ENCODE measurements at regions not wholly inside any gene's neighbourhood (a gene's known extent, or its start where the extent isn't known, plus 50 kb on each side); places are given as distances from the start of the nearest gene placed in this dataset.
"Not testable (repeated sequence)": the region's sequence is repeated elsewhere in the genome, so short reads cannot be mapped to it uniquely, and the experiment has no call there.

DNA sequence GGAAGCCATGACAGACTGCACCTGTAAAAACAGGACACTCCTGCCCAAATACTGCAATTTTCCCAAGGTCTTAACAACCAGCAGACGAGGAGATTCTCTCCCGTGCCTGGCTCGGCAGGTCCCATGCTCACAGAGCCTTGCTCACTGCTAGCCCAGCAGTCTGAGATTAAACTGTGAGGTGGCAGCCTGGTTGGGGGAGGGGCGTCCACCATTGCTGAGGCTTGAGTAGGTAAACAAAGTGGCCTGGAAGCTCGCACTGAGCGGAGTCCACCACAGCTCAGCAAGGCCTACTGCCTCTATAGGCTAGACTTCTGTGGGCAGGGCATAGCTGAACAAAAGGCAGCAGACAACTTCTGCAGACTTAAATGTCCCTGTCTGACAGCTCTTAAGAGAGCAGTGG, 80.3 kb downstream of the ANXA5 start:
- not testable (repeated sequence) for H3K27ac ChIP-seq; H3K27me3 ChIP-seq (ENCODE audit: control insufficient read depth, insufficient read depth, low read length); H3K9ac ChIP-seq; H3K9me3 ChIP-seq (ENCODE audit: control insufficient read depth, low read length); H3K4me3 ChIP-seq (ENCODE audit: low read depth, low read length); H3K36me3 ChIP-seq (ENCODE audit: control insufficient read depth, insufficient read depth, low read length); H2AFZ ChIP-seq; H3K4me1 ChIP-seq; H3K4me2 ChIP-seq (ENCODE audit: low read length); H3K79me2 ChIP-seq

DNA sequence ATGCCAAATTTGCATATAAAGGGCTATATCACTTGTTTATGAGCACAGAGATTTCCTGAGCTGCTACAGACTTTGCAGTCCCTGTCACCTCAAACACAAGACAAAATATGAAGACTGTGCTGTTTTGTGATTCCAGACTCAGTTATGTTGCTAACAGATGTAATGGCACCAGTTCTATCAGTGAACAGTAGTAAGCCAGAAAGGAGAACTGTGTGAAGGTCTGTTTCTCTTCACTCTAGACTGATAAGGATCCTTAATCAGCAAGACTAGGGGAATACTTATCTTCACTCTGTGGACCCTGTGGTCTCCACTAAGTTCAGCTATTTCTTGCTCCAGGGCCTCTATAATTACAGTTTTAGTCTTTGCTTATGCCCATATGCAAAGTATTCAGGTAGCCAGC, 82.7 kb downstream of the ANXA5 start:
- H3K27ac ChIP-seq = no peak overlapping the region
- H2AFZ ChIP-seq = no peak overlapping the region
- no peak overlapping the region for H3K4me2 ChIP-seq (ENCODE audit: low read length)
- H3K27me3 ChIP-seq (ENCODE audit: control insufficient read depth, insufficient read depth, low read length) = no peaks in the 10 kb centered on the region
- H3K36me3 ChIP-seq (ENCODE audit: control insufficient read depth, insufficient read depth, low read length) = no peaks in the 10 kb centered on the region
- H3K79me2 ChIP-seq = no peaks in the 10 kb centered on the region
- no peaks in the 10 kb centered on the region for H3K9me3 ChIP-seq (ENCODE audit: control insufficient read depth, low read length)
- TF ChIP-seq, protein P1, sequence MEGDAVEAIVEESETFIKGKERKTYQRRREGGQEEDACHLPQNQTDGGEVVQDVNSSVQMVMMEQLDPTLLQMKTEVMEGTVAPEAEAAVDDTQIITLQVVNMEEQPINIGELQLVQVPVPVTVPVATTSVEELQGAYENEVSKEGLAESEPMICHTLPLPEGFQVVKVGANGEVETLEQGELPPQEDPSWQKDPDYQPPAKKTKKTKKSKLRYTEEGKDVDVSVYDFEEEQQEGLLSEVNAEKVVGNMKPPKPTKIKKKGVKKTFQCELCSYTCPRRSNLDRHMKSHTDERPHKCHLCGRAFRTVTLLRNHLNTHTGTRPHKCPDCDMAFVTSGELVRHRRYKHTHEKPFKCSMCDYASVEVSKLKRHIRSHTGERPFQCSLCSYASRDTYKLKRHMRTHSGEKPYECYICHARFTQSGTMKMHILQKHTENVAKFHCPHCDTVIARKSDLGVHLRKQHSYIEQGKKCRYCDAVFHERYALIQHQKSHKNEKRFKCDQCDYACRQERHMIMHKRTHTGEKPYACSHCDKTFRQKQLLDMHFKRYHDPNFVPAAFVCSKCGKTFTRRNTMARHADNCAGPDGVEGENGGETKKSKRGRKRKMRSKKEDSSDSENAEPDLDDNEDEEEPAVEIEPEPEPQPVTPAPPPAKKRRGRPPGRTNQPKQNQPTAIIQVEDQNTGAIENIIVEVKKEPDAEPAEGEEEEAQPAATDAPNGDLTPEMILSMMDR (IDR thresholded peaks at IDR 0.05) = no peak
- no peak overlapping the region for H3K4me3 ChIP-seq (ENCODE audit: low read depth, low read length)
- H3K4me1 ChIP-seq = no peaks in the 10 kb centered on the region
- no peak overlapping the region for H3K9ac ChIP-seq

DNA sequence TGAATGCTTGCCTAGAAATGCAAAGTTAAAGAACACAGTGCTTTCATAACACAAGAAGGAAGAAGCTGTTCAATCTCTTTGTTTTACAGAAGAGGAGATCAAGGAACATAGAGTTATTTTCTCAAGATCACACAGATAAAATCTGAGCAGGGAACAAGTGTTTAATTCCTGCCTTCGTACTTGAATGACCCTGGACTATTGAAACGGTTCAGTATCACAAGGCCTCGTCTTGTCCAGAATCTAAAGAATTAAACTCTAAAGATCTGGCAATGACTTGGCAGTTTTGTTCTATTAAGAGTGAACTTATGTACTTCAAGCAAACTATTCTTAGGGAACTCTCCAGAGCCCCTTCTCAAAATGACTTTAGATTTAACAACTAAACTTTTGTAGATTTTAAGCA, 97.7 kb downstream of the ANXA5 start:
- Histone ChIP-seq H3K9ac (no peak overlapping the region), H3K4me1 (no peaks in the 10 kb centered on the region), H3K4me3 (ENCODE audit: low read depth, low read length) (no peak overlapping the region), H2AFZ (no peak overlapping the region), H3K27me3 (ENCODE audit: control insufficient read depth, insufficient read depth, low read length) (no peaks in the 10 kb centered on the region), H3K36me3 (ENCODE audit: control insufficient read depth, insufficient read depth, low read length) (no peaks in the 10 kb centered on the region), H3K27ac (no peak overlapping the region), H3K79me2 (no peaks in the 10 kb centered on the region), H3K9me3 (ENCODE audit: control insufficient read depth, low read length) (no peaks in the 10 kb centered on the region), H3K4me2 (ENCODE audit: low read length) (no peak overlapping the region)
- TF ChIP-seq, protein P1 (IDR thresholded peaks at IDR 0.05) = no peak

DNA sequence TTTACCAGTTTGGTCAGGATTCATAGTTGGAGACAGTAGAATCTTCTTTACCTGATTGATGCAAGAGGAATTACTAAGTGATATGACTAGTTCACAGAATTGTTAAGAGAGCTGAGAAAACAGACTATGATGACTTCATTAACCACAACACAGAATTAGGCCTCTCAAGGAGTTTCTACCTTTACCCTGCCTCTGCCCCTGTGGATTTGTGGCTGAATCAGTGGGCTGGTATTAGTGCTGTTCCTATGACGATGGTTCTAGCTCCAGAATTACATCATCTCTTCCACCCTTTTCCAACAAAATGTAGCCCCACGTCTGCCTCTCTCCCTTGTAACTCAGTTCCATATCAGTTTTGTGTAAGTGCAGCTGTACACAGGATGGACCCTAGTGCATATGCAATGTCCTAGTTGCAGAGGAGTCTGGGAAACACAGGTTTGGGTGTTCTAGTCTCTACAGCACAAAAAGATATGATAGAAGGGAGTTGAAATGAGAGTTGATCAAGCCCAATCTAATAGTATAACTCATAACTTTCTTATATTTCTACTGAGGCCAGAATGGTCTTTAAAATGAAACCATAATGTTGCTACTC, 99.3 kb downstream of the ANXA5 start:
- no peak overlapping the region for H3K4me2 ChIP-seq (ENCODE audit: low read length)
- no peaks in the 10 kb centered on the region for H3K79me2 ChIP-seq
- H3K27me3 ChIP-seq (ENCODE audit: control insufficient read depth, insufficient read depth, low read length) = no peaks in the 10 kb centered on the region
- no peak overlapping the region for H2AFZ ChIP-seq
- H3K9me3 ChIP-seq (ENCODE audit: control insufficient read depth, low read length) = no peaks in the 10 kb centered on the region
- H3K4me1 ChIP-seq = no peaks in the 10 kb centered on the region
- H3K9ac ChIP-seq = no peak overlapping the region
- TF ChIP-seq, protein P1 (IDR thresholded peaks at IDR 0.05) = no peak
- H3K4me3 ChIP-seq (ENCODE audit: low read depth, low read length) = no peak overlapping the region
- H3K27ac ChIP-seq = no peak overlapping the region
- no peaks in the 10 kb centered on the region for H3K36me3 ChIP-seq (ENCODE audit: control insufficient read depth, insufficient read depth, low read length)

DNA sequence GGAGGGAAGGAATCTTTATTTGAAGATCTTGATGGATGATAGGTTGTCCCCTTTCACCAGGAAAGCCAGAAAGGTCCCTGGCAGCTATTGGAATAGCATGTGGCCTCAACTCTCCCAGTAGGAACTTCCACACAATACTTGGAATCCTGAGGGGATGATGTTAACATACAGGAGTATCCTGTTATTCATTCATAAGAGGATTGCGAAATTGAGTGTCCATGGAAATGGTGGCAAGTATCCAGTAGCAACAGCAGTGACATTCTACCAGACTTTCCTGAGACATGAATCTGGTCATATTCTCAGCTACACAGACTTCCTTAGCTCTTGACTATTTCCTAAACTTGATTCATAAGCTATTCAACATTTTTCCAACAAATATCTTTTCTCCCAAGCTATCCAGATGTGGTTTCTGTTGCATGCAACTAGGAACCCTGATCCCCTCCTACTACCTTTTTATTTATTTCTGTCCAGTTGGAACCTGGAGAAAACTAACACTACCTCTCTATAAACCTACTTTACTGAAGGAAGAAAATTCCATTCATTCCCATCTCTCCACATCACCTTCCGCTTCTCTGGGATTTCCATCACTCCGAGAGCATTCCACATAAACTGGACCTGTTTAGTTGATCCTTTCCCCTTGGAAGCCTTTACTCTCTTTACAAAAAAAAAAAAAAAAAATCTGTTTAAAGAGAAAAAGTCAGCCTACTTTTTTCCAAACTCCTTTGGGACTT, 101.8 kb downstream of the ANXA5 start:
- no peaks in the 10 kb centered on the region for H3K27me3 ChIP-seq (ENCODE audit: control insufficient read depth, insufficient read depth, low read length)
- H3K9me3 ChIP-seq (ENCODE audit: control insufficient read depth, low read length) = no peaks in the 10 kb centered on the region
- no peaks in the 10 kb centered on the region for H3K4me1 ChIP-seq
- no peak overlapping the region for H3K4me3 ChIP-seq (ENCODE audit: low read depth, low read length)
- peak overlapping the region; percentile 36 for H3K27ac ChIP-seq
- no peak overlapping the region for H2AFZ ChIP-seq
- H3K9ac ChIP-seq = no peak overlapping the region
- H3K36me3 ChIP-seq (ENCODE audit: control insufficient read depth, insufficient read depth, low read length) = no peaks in the 10 kb centered on the region
- TF ChIP-seq, protein P1 (IDR thresholded peaks at IDR 0.05) = no peak
- H3K79me2 ChIP-seq = no peaks in the 10 kb centered on the region
- H3K4me2 ChIP-seq (ENCODE audit: low read length) = no peak overlapping the region

Data from parathyroid adenoma (tissue), 2 donors.